ENCODE measurements at regions not wholly inside any gene's neighbourhood (a gene's known extent, or its start where the extent isn't known, plus 50 kb on each side); places are given as distances from the start of the nearest gene placed in this dataset.

GRCh38 chr1:115408533-115408932 is 70.5 kb upstream of the NGF start:
- peaks cover 0 to 5% of the 10 kb centered on the region in 2 donors for H3K27me3 ChIP-seq (ENCODE audit: control insufficient read depth in 1 of 2, insufficient read depth in 2 of 2, low read length in 2 of 2)
- H3K27ac ChIP-seq (ENCODE audit: low read depth in 2 of 2, low read length in 1 of 2), result no peak overlapping the region
- peaks cover 0 to 2% of the 10 kb centered on the region in 2 donors for H3K4me1 ChIP-seq (ENCODE audit: control insufficient read depth in 2 of 2, insufficient read depth in 2 of 2, low read length in 1 of 2)
- H3K4me3 ChIP-seq (ENCODE audit: low read depth in 1 of 2, low read length in 2 of 2), result no peak overlapping the region
- whole genome bisulfite sequencing, 2 donors, result 29 to 46% methylated on average over 1 of the region's 1 CpG
- no peaks in the 10 kb centered on the region for H3K9me3 ChIP-seq (ENCODE audit: control insufficient read depth in 2 of 2, insufficient read depth in 1 of 2, low read depth in 1 of 2, low read length in 1 of 2)
- H3K36me3 ChIP-seq (ENCODE audit: control insufficient read depth in 2 of 2, insufficient read depth in 2 of 2, low read length in 1 of 2), result no peaks in the 10 kb centered on the region

GRCh38 chr1:115404911-115405310 is 66.9 kb upstream of the NGF start:
- Histone ChIP-seq H3K9me3 (ENCODE audit: control insufficient read depth in 2 of 2, insufficient read depth in 1 of 2, low read depth in 1 of 2, low read length in 1 of 2) (no peaks in the 10 kb centered on the region), H3K27ac (ENCODE audit: low read depth in 2 of 2, low read length in 1 of 2) (no peak overlapping the region), H3K4me1 (ENCODE audit: control insufficient read depth in 2 of 2, insufficient read depth in 2 of 2, low read length in 1 of 2) (no peaks in the 10 kb centered on the region), H3K27me3 (ENCODE audit: control insufficient read depth in 1 of 2, insufficient read depth in 2 of 2, low read length in 2 of 2) (peaks cover 0 to 5% of the 10 kb centered on the region in 2 donors), H3K4me3 (ENCODE audit: low read depth in 1 of 2, low read length in 2 of 2) (no peak overlapping the region), H3K36me3 (ENCODE audit: control insufficient read depth in 2 of 2, insufficient read depth in 2 of 2, low read length in 1 of 2) (no peaks in the 10 kb centered on the region)
- 80 to 88% methylated on average over 2 of the region's 2 CpGs for WGBS, 2 donors

DNA sequence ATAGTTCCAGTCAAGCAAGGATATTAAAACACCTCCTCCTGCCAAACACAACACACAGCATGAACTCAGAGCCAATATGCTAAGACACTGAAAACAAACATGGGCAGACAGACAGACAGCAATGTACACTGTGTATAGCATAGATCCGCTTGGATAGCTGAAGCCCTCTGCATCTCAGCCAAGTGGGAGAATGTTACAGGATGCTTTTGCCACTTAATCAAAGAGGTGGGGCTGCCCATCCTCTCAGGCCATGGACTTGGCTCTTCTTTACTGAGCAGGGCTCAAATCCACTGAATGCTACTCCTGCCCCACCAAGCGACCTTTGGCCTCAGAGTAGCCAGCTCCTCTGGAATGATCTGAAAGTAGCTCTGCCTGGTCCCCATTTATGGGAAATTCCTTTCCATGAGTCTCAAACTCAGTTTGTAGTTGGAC is 64.7 kb upstream of the NGF start:
- no peaks in the 10 kb centered on the region for H3K36me3 ChIP-seq (ENCODE audit: control insufficient read depth in 2 of 2, insufficient read depth in 2 of 2, low read length in 1 of 2)
- H3K9me3 ChIP-seq (ENCODE audit: control insufficient read depth in 2 of 2, insufficient read depth in 1 of 2, low read depth in 1 of 2, low read length in 1 of 2), result no peaks in the 10 kb centered on the region
- H3K4me3 ChIP-seq (ENCODE audit: low read depth in 1 of 2, low read length in 2 of 2), result no peak overlapping the region
- 31 to 49% methylated on average over 2 of the region's 2 CpGs for WGBS, 2 donors
- H3K27ac ChIP-seq (ENCODE audit: low read depth in 2 of 2, low read length in 1 of 2), result no peak overlapping the region
- H3K27me3 ChIP-seq (ENCODE audit: control insufficient read depth in 1 of 2, insufficient read depth in 2 of 2, low read length in 2 of 2), result peaks cover 0 to 4% of the 10 kb centered on the region in 2 donors
- H3K4me1 ChIP-seq (ENCODE audit: control insufficient read depth in 2 of 2, insufficient read depth in 2 of 2, low read length in 1 of 2), result no peaks in the 10 kb centered on the region

GRCh38 chr1:115401676-115402075 is 63.6 kb upstream of the NGF start:
- 49 to 61% methylated on average over 1 of the region's 1 CpG for WGBS, 2 donors
- H3K36me3 ChIP-seq (ENCODE audit: control insufficient read depth in 2 of 2, insufficient read depth in 2 of 2, low read length in 1 of 2), result no peaks in the 10 kb centered on the region

GRCh38 chr1:115400891-115401290 is 62.8 kb upstream of the NGF start:
- 80 to 84% methylated on average over 1 of the region's 1 CpG for WGBS, 2 donors
- H3K4me3 ChIP-seq (ENCODE audit: low read depth in 1 of 2, low read length in 2 of 2), result no peak overlapping the region
- H3K4me1 ChIP-seq (ENCODE audit: control insufficient read depth in 2 of 2, insufficient read depth in 2 of 2, low read length in 1 of 2), result no peaks in the 10 kb centered on the region
- no peak overlapping the region for H3K27ac ChIP-seq (ENCODE audit: low read depth in 2 of 2, low read length in 1 of 2)
- no peaks in the 10 kb centered on the region for H3K9me3 ChIP-seq (ENCODE audit: control insufficient read depth in 2 of 2, insufficient read depth in 1 of 2, low read depth in 1 of 2, low read length in 1 of 2)
- no peaks in the 10 kb centered on the region for H3K36me3 ChIP-seq (ENCODE audit: control insufficient read depth in 2 of 2, insufficient read depth in 2 of 2, low read length in 1 of 2)
- no peaks in the 10 kb centered on the region for H3K27me3 ChIP-seq (ENCODE audit: control insufficient read depth in 1 of 2, insufficient read depth in 2 of 2, low read length in 2 of 2)

More at GRCh38 chr1:115401676-115402075, 63.6 kb upstream of the NGF start:
- H3K4me3 ChIP-seq (ENCODE audit: low read depth in 1 of 2, low read length in 2 of 2), result no peak overlapping the region
- no peak overlapping the region for H3K27ac ChIP-seq (ENCODE audit: low read depth in 2 of 2, low read length in 1 of 2)
- H3K4me1 ChIP-seq (ENCODE audit: control insufficient read depth in 2 of 2, insufficient read depth in 2 of 2, low read length in 1 of 2), result no peaks in the 10 kb centered on the region
- no peaks in the 10 kb centered on the region for H3K9me3 ChIP-seq (ENCODE audit: control insufficient read depth in 2 of 2, insufficient read depth in 1 of 2, low read depth in 1 of 2, low read length in 1 of 2)
- H3K27me3 ChIP-seq (ENCODE audit: control insufficient read depth in 1 of 2, insufficient read depth in 2 of 2, low read length in 2 of 2), result no peaks in the 10 kb centered on the region

DNA sequence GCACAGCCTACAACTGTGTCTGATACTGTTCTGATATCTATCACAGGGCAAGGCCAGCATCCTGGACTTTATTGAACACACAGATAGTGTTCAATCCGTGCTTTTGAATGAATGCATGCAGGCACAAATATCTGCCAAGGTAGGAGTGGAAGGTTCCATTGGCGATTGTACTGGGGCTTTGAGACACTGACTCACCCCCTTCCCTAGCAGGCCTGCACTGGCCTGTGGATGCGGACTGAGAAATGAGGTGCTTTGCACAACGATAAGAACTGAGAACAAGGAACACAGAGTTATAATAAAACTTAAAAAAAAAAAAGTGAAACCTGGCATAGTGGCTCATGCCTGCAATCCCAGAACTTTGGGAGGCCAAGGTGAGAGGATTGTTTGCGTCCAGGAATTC is 62.4 kb upstream of the NGF start:
- WGBS, 2 donors, result 55 to 64% methylated on average over 5 of the region's 5 CpGs
- no peaks in the 10 kb centered on the region for H3K36me3 ChIP-seq (ENCODE audit: control insufficient read depth in 2 of 2, insufficient read depth in 2 of 2, low read length in 1 of 2)
- H3K4me1 ChIP-seq (ENCODE audit: control insufficient read depth in 2 of 2, insufficient read depth in 2 of 2, low read length in 1 of 2), result no peaks in the 10 kb centered on the region
- no peaks in the 10 kb centered on the region for H3K9me3 ChIP-seq (ENCODE audit: control insufficient read depth in 2 of 2, insufficient read depth in 1 of 2, low read depth in 1 of 2, low read length in 1 of 2)
- no peak overlapping the region for H3K4me3 ChIP-seq (ENCODE audit: low read depth in 1 of 2, low read length in 2 of 2)
- H3K27me3 ChIP-seq (ENCODE audit: control insufficient read depth in 1 of 2, insufficient read depth in 2 of 2, low read length in 2 of 2), result no peaks in the 10 kb centered on the region
- no peak overlapping the region for H3K27ac ChIP-seq (ENCODE audit: low read depth in 2 of 2, low read length in 1 of 2)

DNA sequence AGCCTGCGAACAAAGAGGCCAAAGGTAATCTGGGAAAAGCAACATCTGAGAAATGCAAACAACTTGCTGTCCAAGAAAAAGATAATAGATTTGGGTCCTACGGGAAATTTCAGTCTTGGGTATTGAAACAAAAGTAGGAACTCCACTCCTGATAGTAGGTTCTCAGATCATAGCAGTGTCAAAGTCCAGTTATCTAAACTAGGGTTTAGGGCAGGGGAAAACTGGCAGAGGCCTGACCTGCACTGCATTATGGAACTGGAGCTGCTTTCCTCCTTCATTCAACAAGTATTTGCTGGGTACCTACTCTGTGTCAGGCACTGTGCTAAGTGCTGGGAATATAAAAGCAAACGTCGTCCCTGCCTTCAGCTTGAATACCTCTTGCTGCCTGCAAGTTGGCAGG is 60.7 kb upstream of the NGF start:
- no peaks in the 10 kb centered on the region for H3K27me3 ChIP-seq (ENCODE audit: control insufficient read depth in 1 of 2, insufficient read depth in 2 of 2, low read length in 2 of 2)
- H3K36me3 ChIP-seq (ENCODE audit: control insufficient read depth in 2 of 2, insufficient read depth in 2 of 2, low read length in 1 of 2), result no peaks in the 10 kb centered on the region
- H3K4me3 ChIP-seq (ENCODE audit: low read depth in 1 of 2, low read length in 2 of 2), result no peak overlapping the region
- H3K27ac ChIP-seq (ENCODE audit: low read depth in 2 of 2, low read length in 1 of 2), result no peak overlapping the region
- H3K4me1 ChIP-seq (ENCODE audit: control insufficient read depth in 2 of 2, insufficient read depth in 2 of 2, low read length in 1 of 2), result no peaks in the 10 kb centered on the region
- 78 to 89% methylated on average over 4 of the region's 4 CpGs for WGBS, 2 donors
- no peaks in the 10 kb centered on the region for H3K9me3 ChIP-seq (ENCODE audit: control insufficient read depth in 2 of 2, insufficient read depth in 1 of 2, low read depth in 1 of 2, low read length in 1 of 2)

Data from esophagus (tissue), 2 donors.